ENCODE measurements at regions not wholly inside any gene's neighbourhood (a gene's known extent, or its start where the extent isn't known, plus 50 kb on each side); places are given as distances from the start of the nearest gene placed in this dataset.

DNA sequence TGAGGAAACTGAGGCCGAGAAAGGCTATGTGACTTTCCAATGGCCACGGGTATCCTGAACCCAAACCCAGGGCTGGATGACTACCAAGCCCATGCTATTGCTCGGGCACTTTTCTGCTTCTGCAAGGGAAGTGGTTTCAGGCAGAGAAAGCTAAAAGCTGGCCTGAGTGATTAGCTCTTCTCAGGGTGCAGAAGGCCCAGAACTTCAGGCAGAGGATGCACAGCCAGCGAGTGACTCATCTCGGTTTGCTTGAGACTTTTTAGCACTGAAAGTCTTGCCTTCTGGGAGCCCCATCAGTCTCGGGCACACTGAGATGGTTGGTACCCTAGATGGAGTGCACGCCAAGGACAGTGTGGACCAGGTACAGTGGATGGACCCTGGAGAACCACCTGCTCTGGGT, 129.5 kb upstream of the SDK2 start:
- Histone ChIP-seq H3K27ac (ENCODE audit: low read length) (no peak overlapping the region), H3K4me3 (ENCODE audit: low read depth in 2 of 2, low read length in 2 of 2) (no peak overlapping the region), H3K36me3 (ENCODE audit: control insufficient read depth, insufficient read depth, low read length) (no peaks in the 10 kb centered on the region), H3K27me3 (ENCODE audit: control insufficient read depth, insufficient read depth, low read length) (peaks cover 15% of the 10 kb centered on the region; the same call in 1 of the 2 replicates), H3K9me3 (ENCODE audit: control insufficient read depth, insufficient read depth, low read depth, low read length) (no peaks in the 10 kb centered on the region), H3K4me1 (ENCODE audit: control insufficient read depth, insufficient read depth, low read length) (no peaks in the 10 kb centered on the region)
- ATAC-seq (no peak), DNase-seq (ENCODE audit: low read depth, low spot score) (no peak)
- ChIA-PET POLR2A (no interaction called here), CTCF (no interaction called here)
- in situ Hi-C loops (cut with HindIII; ENCODE audit: low pct_unique_long_range_greater_than_20kb, low sequenced_read_pairs) (no loop called here), intact Hi-C loops (cut with micrococcal nuclease; ENCODE audit: unreplicated experiment) (no loop called here)
- no TSS peak for BruUV-seq (replicated peaks)
- TF ChIP-seq SIN3A (IDR thresholded peaks at IDR 0.05; ENCODE audit: borderline replicate concordance, insufficient read depth, low read depth, low read length) (no peak), TCF7L2 (IDR thresholded peaks at IDR 0.05; ENCODE audit: low read depth, low read length) (no peak), POLR2AphosphoS5 (IDR thresholded peaks at IDR 0.05; ENCODE audit: low read depth, low read length) (no peak)
- TF ChIP-seq, protein P1, sequence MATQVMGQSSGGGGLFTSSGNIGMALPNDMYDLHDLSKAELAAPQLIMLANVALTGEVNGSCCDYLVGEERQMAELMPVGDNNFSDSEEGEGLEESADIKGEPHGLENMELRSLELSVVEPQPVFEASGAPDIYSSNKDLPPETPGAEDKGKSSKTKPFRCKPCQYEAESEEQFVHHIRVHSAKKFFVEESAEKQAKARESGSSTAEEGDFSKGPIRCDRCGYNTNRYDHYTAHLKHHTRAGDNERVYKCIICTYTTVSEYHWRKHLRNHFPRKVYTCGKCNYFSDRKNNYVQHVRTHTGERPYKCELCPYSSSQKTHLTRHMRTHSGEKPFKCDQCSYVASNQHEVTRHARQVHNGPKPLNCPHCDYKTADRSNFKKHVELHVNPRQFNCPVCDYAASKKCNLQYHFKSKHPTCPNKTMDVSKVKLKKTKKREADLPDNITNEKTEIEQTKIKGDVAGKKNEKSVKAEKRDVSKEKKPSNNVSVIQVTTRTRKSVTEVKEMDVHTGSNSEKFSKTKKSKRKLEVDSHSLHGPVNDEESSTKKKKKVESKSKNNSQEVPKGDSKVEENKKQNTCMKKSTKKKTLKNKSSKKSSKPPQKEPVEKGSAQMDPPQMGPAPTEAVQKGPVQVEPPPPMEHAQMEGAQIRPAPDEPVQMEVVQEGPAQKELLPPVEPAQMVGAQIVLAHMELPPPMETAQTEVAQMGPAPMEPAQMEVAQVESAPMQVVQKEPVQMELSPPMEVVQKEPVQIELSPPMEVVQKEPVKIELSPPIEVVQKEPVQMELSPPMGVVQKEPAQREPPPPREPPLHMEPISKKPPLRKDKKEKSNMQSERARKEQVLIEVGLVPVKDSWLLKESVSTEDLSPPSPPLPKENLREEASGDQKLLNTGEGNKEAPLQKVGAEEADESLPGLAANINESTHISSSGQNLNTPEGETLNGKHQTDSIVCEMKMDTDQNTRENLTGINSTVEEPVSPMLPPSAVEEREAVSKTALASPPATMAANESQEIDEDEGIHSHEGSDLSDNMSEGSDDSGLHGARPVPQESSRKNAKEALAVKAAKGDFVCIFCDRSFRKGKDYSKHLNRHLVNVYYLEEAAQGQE (IDR thresholded peaks at IDR 0.05; ENCODE audit: insufficient read depth in 1 of 2, low read depth in 2 of 2, low read length in 1 of 2), result no peak
- TF ChIP-seq, protein P2, sequence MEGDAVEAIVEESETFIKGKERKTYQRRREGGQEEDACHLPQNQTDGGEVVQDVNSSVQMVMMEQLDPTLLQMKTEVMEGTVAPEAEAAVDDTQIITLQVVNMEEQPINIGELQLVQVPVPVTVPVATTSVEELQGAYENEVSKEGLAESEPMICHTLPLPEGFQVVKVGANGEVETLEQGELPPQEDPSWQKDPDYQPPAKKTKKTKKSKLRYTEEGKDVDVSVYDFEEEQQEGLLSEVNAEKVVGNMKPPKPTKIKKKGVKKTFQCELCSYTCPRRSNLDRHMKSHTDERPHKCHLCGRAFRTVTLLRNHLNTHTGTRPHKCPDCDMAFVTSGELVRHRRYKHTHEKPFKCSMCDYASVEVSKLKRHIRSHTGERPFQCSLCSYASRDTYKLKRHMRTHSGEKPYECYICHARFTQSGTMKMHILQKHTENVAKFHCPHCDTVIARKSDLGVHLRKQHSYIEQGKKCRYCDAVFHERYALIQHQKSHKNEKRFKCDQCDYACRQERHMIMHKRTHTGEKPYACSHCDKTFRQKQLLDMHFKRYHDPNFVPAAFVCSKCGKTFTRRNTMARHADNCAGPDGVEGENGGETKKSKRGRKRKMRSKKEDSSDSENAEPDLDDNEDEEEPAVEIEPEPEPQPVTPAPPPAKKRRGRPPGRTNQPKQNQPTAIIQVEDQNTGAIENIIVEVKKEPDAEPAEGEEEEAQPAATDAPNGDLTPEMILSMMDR (IDR thresholded peaks at IDR 0.05), result no peak

DNA sequence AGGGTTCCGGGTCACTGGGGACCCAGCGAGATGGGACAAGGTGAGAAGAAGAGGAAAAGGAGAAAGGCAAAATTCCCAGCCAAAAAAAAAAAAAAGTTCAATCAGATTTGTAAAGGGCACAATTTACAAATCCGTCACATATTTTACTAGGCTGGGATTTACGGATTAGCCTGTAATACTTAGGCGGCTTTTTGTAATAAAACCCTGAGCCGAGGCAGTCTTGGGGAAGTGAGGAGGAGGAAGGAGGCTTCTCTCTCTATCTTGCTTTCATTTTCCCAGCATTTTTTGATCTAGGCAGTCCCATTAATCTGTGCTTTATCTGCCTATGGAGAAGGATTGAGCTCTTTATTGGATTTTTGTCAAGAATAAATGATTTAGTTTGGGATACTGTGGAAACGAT, 130.6 kb upstream of the SDK2 start:
- Histone ChIP-seq H3K36me3 (ENCODE audit: control insufficient read depth, insufficient read depth, low read length) (no peaks in the 10 kb centered on the region), H3K27ac (ENCODE audit: low read length) (no peak overlapping the region), H3K4me3 (ENCODE audit: low read depth in 2 of 2, low read length in 2 of 2) (no peak overlapping the region), H3K27me3 (ENCODE audit: control insufficient read depth, insufficient read depth, low read length) (peaks cover 14% of the 10 kb centered on the region; the same call in 1 of the 2 replicates), H3K4me1 (ENCODE audit: control insufficient read depth, insufficient read depth, low read length) (no peaks in the 10 kb centered on the region), H3K9me3 (ENCODE audit: control insufficient read depth, insufficient read depth, low read depth, low read length) (no peaks in the 10 kb centered on the region)
- intact Hi-C loops (cut with micrococcal nuclease; ENCODE audit: unreplicated experiment) (no loop called here), in situ Hi-C loops (cut with HindIII; ENCODE audit: low pct_unique_long_range_greater_than_20kb, low sequenced_read_pairs) (no loop called here)
- no TSS peak for BruUV-seq (replicated peaks)
- no peak for ATAC-seq
- ChIA-PET CTCF (no interaction called here), POLR2A (interaction anchor here (1.1 kb wide), 1 partner anchor 12 kb away, joined by 3 read pairs; no protein-coding TSS in a partner anchor)
- TF ChIP-seq, protein P1 (IDR thresholded peaks at IDR 0.05; ENCODE audit: insufficient read depth in 1 of 2, low read depth in 2 of 2, low read length in 1 of 2), result no peak
- TF ChIP-seq, protein P2 (IDR thresholded peaks at IDR 0.05), result no peak
- TF ChIP-seq TCF7L2 (IDR thresholded peaks at IDR 0.05; ENCODE audit: low read depth, low read length) (no peak), SIN3A (IDR thresholded peaks at IDR 0.05; ENCODE audit: borderline replicate concordance, insufficient read depth, low read depth, low read length) (no peak), POLR2AphosphoS5 (IDR thresholded peaks at IDR 0.05; ENCODE audit: low read depth, low read length) (no peak)
- DNase-seq (ENCODE audit: low read depth, low spot score), result no peak

Data from Panc1 (cell line).